ENCODE measurements at regions not wholly inside any gene's neighbourhood (a gene's known extent, or its start where the extent isn't known, plus 50 kb on each side); places are given as distances from the start of the nearest gene placed in this dataset.

DNA sequence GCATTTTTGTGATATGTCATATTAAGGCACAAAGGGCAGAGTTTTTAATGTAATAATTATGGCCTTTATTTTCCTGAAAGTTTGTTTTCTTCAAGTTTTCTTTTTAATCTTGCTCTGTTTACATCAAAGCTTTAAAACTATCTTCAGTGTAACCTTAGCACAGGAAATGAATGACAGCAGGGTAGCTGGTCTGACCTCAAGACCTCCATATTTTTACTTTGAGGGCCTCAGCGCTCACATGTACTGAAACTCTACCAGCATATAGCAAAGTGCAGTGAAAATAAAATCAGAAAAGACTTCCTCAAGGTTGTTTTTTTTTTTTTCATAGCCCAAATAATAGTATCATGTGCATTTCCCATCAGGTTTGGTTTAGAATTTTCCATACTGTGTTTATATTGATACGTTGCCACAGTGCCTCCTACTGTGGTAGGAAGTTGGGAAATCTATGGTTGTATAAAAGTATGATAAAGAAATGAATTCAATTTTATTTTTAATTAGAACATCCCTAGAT is 163.4 kb downstream of the UBE2E3 start:
- intact Hi-C loops (cut with DNase I): no loop called here
- TF ChIP-seq, protein P1, sequence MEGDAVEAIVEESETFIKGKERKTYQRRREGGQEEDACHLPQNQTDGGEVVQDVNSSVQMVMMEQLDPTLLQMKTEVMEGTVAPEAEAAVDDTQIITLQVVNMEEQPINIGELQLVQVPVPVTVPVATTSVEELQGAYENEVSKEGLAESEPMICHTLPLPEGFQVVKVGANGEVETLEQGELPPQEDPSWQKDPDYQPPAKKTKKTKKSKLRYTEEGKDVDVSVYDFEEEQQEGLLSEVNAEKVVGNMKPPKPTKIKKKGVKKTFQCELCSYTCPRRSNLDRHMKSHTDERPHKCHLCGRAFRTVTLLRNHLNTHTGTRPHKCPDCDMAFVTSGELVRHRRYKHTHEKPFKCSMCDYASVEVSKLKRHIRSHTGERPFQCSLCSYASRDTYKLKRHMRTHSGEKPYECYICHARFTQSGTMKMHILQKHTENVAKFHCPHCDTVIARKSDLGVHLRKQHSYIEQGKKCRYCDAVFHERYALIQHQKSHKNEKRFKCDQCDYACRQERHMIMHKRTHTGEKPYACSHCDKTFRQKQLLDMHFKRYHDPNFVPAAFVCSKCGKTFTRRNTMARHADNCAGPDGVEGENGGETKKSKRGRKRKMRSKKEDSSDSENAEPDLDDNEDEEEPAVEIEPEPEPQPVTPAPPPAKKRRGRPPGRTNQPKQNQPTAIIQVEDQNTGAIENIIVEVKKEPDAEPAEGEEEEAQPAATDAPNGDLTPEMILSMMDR (IDR thresholded peaks at IDR 0.05): no peak
- TF ChIP-seq POLR2A (IDR thresholded peaks at IDR 0.05): no peak
- H3K4me3 ChIP-seq: no peak overlapping the region
- no peak for ATAC-seq
- no peaks in the 10 kb centered on the region for H3K36me3 ChIP-seq (replicated peaks in 1 of 2; ENCODE audit: insufficient read depth in 1 of 2, low read depth in 2 of 2)
- no peaks in the 10 kb centered on the region for H3K9me3 ChIP-seq
- H3K27ac ChIP-seq: no peak overlapping the region
- no peaks in the 10 kb centered on the region for H3K4me1 ChIP-seq
- H3K27me3 ChIP-seq: no peaks in the 10 kb centered on the region
- no peak for DNase-seq
- 62 to 81% methylated on average over 2 of the region's 2 CpGs for whole genome bisulfite sequencing, 2 donors

DNA sequence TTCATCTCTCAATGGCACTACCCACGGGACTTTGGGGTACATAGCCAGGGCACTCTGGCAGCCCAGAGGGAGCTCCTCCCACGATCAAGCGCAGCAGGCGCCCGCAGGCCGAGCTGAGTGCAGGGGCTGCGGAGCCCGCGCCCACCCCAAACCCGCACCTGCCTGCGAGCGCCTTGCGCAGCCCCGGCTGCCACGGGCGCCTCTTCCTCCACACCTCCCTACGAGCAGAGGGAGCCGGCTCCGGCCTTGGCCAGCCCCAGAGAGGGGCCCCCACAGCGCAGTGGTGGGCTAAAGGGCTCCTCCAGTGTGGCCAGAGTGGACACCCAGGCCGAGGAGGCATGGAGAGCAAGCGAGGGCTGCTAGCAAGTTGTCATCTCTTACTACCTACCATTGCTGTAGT is 165.2 kb downstream of the UBE2E3 start:
- DNase-seq (no peak), ATAC-seq (no peak)
- no peaks in the 10 kb centered on the region for H3K36me3 ChIP-seq (replicated peaks in 1 of 2; ENCODE audit: insufficient read depth in 1 of 2, low read depth in 2 of 2)
- H3K4me1 ChIP-seq: no peaks in the 10 kb centered on the region
- H3K9me3 ChIP-seq: no peaks in the 10 kb centered on the region
- intact Hi-C loops (cut with DNase I): no loop called here
- no peak for TF ChIP-seq POLR2A (IDR thresholded peaks at IDR 0.05)
- TF ChIP-seq, protein P1 (IDR thresholded peaks at IDR 0.05): no peak
- no peak overlapping the region for H3K4me3 ChIP-seq
- H3K27me3 ChIP-seq: no peaks in the 10 kb centered on the region
- no peak overlapping the region for H3K27ac ChIP-seq
- 73 to 92% methylated on average over 10 to 22 of the region's 22 CpGs for whole genome bisulfite sequencing, 2 donors

DNA sequence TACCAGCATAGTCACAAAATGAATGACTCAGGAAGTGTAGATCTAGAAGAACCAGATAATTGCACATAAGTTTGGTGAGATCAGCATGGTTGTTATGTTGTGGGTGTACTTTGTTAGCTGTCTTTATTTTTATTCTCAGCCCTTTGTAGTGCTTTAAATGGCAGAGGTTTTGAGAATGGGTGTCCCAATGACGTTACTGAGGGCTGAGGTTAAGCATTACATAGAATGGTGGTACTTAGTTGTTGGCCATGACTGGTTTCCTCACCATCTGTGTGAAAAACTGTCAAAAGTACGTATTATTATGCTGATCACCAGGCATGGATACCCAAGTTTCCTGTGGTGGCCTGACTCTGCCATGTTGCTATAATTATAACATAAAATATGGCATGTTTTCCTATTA is 165.8 kb downstream of the UBE2E3 start:
- WGBS, 2 donors: 58 to 64% methylated on average over 2 of the region's 2 CpGs
- H3K27ac ChIP-seq: no peak overlapping the region

DNA sequence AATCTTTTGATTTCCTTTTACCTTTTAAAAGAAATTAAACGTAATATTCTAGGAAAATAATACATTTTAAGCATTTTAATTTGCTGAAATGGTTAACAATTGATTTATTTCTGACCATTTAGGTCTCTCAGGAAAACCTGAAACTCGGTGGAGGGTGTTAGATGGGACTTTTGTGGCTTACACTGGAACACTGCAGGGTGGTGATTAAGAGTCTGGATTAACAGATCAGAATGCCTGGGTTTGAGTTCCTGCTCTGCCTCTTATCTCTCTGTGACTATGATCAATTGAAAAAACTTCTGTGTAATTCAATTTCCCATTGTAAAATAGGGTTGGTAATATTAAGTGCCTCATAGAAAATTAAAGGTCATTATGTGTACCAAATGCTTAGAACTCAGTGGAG is 168.7 kb downstream of the UBE2E3 start:
- DNase-seq (no peak), ATAC-seq (no peak)
- intact Hi-C loops (cut with DNase I): no loop called here

More for the DNA sequence above, 165.8 kb downstream of the UBE2E3 start:
- no peak for ATAC-seq
- H3K9me3 ChIP-seq: no peaks in the 10 kb centered on the region
- no peaks in the 10 kb centered on the region for H3K27me3 ChIP-seq
- H3K4me3 ChIP-seq: no peak overlapping the region
- H3K4me1 ChIP-seq: no peaks in the 10 kb centered on the region
- DNase-seq: no peak
- H3K36me3 ChIP-seq (replicated peaks in 1 of 2; ENCODE audit: insufficient read depth in 1 of 2, low read depth in 2 of 2): no peaks in the 10 kb centered on the region
- intact Hi-C loops (cut with DNase I): no loop called here
- TF ChIP-seq, protein P1 (IDR thresholded peaks at IDR 0.05): no peak
- TF ChIP-seq POLR2A (IDR thresholded peaks at IDR 0.05): no peak

DNA sequence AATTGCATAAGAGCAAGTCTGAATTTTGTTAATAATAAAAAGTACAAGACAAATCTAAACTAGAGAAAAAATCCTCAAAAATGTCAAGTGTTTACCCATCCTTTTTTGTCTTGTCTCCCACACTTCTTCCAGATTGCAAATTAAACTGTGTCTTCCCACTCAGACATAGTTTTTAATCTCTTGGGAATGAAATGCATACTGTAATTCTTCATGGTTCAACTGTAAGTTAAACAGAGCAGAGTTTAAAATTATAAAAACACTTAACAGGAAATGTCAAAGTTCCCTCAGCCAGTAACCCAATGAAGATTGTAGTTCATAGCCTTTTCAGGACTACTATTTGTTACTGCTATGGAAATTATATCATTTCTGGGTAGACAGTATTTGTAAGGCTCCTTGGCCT is 171.8 kb downstream of the UBE2E3 start:
- no peak for TF ChIP-seq POLR2A (IDR thresholded peaks at IDR 0.05)
- TF ChIP-seq, protein P1 (IDR thresholded peaks at IDR 0.05): no peak
- H3K27me3 ChIP-seq: no peaks in the 10 kb centered on the region
- DNase-seq: no peak
- H3K4me1 ChIP-seq: no peaks in the 10 kb centered on the region
- no peak overlapping the region for H3K27ac ChIP-seq
- no peak overlapping the region for H3K4me3 ChIP-seq
- no peaks in the 10 kb centered on the region for H3K36me3 ChIP-seq (replicated peaks in 1 of 2; ENCODE audit: insufficient read depth in 1 of 2, low read depth in 2 of 2)
- no peak for ATAC-seq
- intact Hi-C loops (cut with DNase I): no loop called here
- H3K9me3 ChIP-seq: no peaks in the 10 kb centered on the region

More for the DNA sequence above, 168.7 kb downstream of the UBE2E3 start:
- H3K27me3 ChIP-seq: no peaks in the 10 kb centered on the region
- no peaks in the 10 kb centered on the region for H3K4me1 ChIP-seq
- no peaks in the 10 kb centered on the region for H3K9me3 ChIP-seq
- no peak overlapping the region for H3K4me3 ChIP-seq
- 25 to 37% methylated on average over 2 of the region's 2 CpGs for WGBS, 2 donors
- no peak overlapping the region for H3K27ac ChIP-seq
- H3K36me3 ChIP-seq (replicated peaks in 1 of 2; ENCODE audit: insufficient read depth in 1 of 2, low read depth in 2 of 2): no peaks in the 10 kb centered on the region
- TF ChIP-seq, protein P1 (IDR thresholded peaks at IDR 0.05): no peak
- no peak for TF ChIP-seq POLR2A (IDR thresholded peaks at IDR 0.05)
